HK-2 (cell line): ENCODE measurements at regions not wholly inside any gene's neighbourhood (a gene's known extent, or its start where the extent isn't known, plus 50 kb on each side); places are given as distances from the start of the nearest gene placed in this dataset.

ENCODE experiments used
- DNase-seq: peaks from one replicate; pipeline ENCODE4 v3.0.0-alpha.2; 2018; ENCODE audit not compliant: unreplicated experiment

- no peak for DNase-seq
Observed at GRCh38 chr9:12933957-12934356, 159.1 kb downstream of the LURAP1L start.

- no peak for DNase-seq
Observed at GRCh38 chr9:12934545-12935272, 159.9 kb downstream of the LURAP1L start.

- DNase-seq = no peak
Observed at GRCh38 chr9:12935714-12936113, 160.9 kb downstream of the LURAP1L start.

- no peak for DNase-seq
Observed at GRCh38 chr9:12954441-12954840, 179.6 kb downstream of the LURAP1L start.

GRCh38 chr9:12955510-12956163, 180.8 kb downstream of the LURAP1L start:
- DNase-seq = no peak

GRCh38 chr9:12956261-12956660, 181.4 kb downstream of the LURAP1L start:
- no peak for DNase-seq

- no peak for DNase-seq
Observed at GRCh38 chr9:12956805-12957204, 182.0 kb downstream of the LURAP1L start.

GRCh38 chr9:12958279-12958678, 183.5 kb downstream of the LURAP1L start:
- no peak for DNase-seq

GRCh38 chr9:12958708-12959107, 183.9 kb downstream of the LURAP1L start:
- no peak for DNase-seq

GRCh38 chr9:12961276-12961809, 186.5 kb downstream of the LURAP1L start:
- DNase-seq = no peak

- DNase-seq = no peak
Observed at GRCh38 chr9:12963537-12963936, 188.7 kb downstream of the LURAP1L start.

- DNase-seq = no peak
Observed at GRCh38 chr9:12964271-12964670, 189.5 kb downstream of the LURAP1L start.

- DNase-seq = no peak
Observed at GRCh38 chr9:12965303-12965702, 190.5 kb downstream of the LURAP1L start.

- no peak for DNase-seq
Observed at GRCh38 chr9:12968093-12968492, 193.3 kb downstream of the LURAP1L start.

- DNase-seq = no peak
Observed at GRCh38 chr9:12972608-12973589, 198.1 kb downstream of the LURAP1L start.

GRCh38 chr9:12973710-12974109, 198.9 kb downstream of the LURAP1L start:
- DNase-seq = no peak

GRCh38 chr9:12974671-12975070, 199.9 kb downstream of the LURAP1L start:
- no peak for DNase-seq

GRCh38 chr9:12975496-12975895, 200.7 kb downstream of the LURAP1L start:
- DNase-seq = no peak

- no peak for DNase-seq
Observed at GRCh38 chr9:12980085-12980851, 205.4 kb downstream of the LURAP1L start.

- no peak for DNase-seq
Observed at GRCh38 chr9:12988258-12988657, 213.4 kb downstream of the LURAP1L start.

- DNase-seq = no peak
Observed at GRCh38 chr9:12989669-12990068, 214.8 kb downstream of the LURAP1L start.
